ENCODE measurements at regions not wholly inside any gene's neighbourhood (a gene's known extent, or its start where the extent isn't known, plus 50 kb on each side); places are given as distances from the start of the nearest gene placed in this dataset.
A peak's percentile ranks its signal among the peaks of the same experiment; 100 is the strongest.

DNA sequence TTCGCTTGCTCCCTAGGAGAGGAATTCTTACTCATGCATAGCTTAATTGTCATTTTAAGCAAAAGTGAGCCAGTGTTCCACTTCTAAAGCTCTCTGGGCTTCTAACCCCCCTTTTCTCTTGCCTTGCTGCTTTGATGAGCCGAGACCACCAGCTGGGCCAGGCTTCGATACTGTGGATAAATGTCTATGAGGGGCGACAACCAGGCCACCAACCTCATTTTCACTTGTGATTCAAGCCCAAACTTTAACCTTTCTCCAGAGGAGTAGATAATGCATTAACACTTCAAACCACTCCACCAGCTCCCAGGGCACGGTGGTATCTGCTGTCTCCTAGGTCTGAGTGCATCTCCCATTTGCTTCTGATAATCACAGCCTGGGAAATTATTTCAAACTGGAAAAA, 205.6 kb downstream of the PSAT1 start:
- no peak for ATAC-seq (replicated peaks)
- no peak overlapping the region for H3K4me3 Mint-ChIP-seq
- H3K4me1 Mint-ChIP-seq, result no peaks in the 10 kb centered on the region
- no peaks in the 10 kb centered on the region for H3K36me3 Mint-ChIP-seq (ENCODE audit: low read depth)
- H3K9me3 Mint-ChIP-seq, result no peaks in the 10 kb centered on the region
- H3K27me3 Mint-ChIP-seq, result peaks cover 6% of the 10 kb centered on the region
- no peak overlapping the region for H3K27ac Mint-ChIP-seq

GRCh38 chr9:78505546-78505945, 208.6 kb downstream of the PSAT1 start:
- H3K27me3 Mint-ChIP-seq, result peaks cover 6% of the 10 kb centered on the region
- ATAC-seq (replicated peaks), result no peak
- H3K9me3 Mint-ChIP-seq, result no peaks in the 10 kb centered on the region
- no peak overlapping the region for H3K27ac Mint-ChIP-seq
- no peaks in the 10 kb centered on the region for H3K36me3 Mint-ChIP-seq (ENCODE audit: low read depth)
- H3K4me3 Mint-ChIP-seq, result no peak overlapping the region
- no peaks in the 10 kb centered on the region for H3K4me1 Mint-ChIP-seq

DNA sequence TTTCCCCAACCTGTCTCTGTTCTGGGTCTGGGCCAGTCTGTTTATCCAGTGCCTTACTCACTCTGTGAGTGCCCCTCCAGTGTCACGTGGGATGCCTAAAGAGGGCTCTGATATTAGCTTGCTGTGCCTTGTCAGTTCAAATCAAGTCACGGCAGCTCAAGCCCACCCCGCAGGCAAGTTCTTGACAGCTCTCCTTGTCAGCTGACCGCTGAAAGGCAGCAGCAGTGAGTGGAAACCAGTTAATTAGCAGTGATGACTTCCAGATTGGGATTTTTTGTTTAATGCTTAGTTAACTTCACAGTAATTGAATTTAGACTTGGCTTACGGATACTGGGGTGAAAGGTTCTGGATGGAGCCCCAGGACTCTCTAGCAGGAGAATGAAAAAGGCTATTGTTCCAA, 210.1 kb downstream of the PSAT1 start:
- Mint-ChIP-seq H3K27ac (no peak overlapping the region), H3K36me3 (ENCODE audit: low read depth) (no peaks in the 10 kb centered on the region), H3K9me3 (no peaks in the 10 kb centered on the region), H3K4me3 (no peak overlapping the region), H3K27me3 (peaks cover 6% of the 10 kb centered on the region), H3K4me1 (no peaks in the 10 kb centered on the region)
- ATAC-seq (replicated peaks), result no peak

DNA sequence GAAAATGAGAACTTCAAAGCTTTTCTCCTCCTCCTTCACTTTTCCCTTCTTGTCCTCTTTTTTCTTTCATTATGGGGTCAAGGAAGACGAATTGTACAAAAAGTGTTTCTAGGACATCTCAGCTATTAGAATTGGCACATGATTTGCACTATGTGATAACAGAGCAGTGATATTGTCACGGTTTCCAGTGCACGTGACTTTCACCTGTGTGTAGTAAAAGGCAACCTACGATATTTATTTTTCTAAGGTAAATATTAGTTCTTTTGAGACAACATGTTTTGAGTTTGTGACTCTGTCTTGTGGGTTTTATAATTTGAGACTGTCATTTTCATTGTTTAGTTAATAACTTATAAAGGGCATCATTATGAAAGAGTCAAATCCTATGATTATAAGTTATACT, 213.1 kb downstream of the PSAT1 start:
- no peak overlapping the region for H3K27ac Mint-ChIP-seq
- H3K27me3 Mint-ChIP-seq, result no peaks in the 10 kb centered on the region
- H3K4me3 Mint-ChIP-seq, result no peak overlapping the region
- no peaks in the 10 kb centered on the region for H3K4me1 Mint-ChIP-seq
- no peaks in the 10 kb centered on the region for H3K36me3 Mint-ChIP-seq (ENCODE audit: low read depth)
- ATAC-seq (replicated peaks), result no peak
- H3K9me3 Mint-ChIP-seq, result no peaks in the 10 kb centered on the region

DNA sequence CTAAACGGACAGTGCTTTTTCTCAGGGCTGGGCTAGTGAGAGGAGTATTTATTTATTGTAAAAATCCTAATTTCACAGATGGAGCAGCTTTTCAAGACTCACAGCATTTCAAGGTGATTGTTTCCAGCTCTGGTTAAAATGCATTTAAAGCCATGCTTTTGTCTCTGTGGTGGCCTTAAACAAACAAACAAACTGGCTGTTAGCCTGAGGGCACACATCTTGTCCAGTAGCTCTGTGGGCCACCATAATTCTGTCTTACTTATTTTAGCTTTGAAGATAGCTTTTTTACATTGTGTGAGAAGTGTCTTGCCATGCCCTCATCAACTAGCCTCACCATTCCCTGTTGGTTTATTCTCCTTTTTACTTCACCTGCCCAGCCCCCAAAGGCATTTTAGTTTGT, 218.2 kb downstream of the PSAT1 start:
- Mint-ChIP-seq H3K36me3 (ENCODE audit: low read depth) (no peaks in the 10 kb centered on the region), H3K4me3 (no peak overlapping the region), H3K9me3 (peaks cover 6% of the 10 kb centered on the region), H3K4me1 (no peaks in the 10 kb centered on the region), H3K27me3 (peaks cover 4% of the 10 kb centered on the region), H3K27ac (no peak overlapping the region)
- ATAC-seq (replicated peaks), result no peak

GRCh38 chr9:78519786-78520185, 222.9 kb downstream of the PSAT1 start:
- Mint-ChIP-seq H3K4me1 (no peaks in the 10 kb centered on the region), H3K36me3 (ENCODE audit: low read depth) (no peaks in the 10 kb centered on the region), H3K4me3 (no peak overlapping the region), H3K27me3 (peaks cover 4% of the 10 kb centered on the region), H3K27ac (no peak overlapping the region), H3K9me3 (peaks cover 22% of the 10 kb centered on the region)
- ATAC-seq (replicated peaks), result no peak

DNA sequence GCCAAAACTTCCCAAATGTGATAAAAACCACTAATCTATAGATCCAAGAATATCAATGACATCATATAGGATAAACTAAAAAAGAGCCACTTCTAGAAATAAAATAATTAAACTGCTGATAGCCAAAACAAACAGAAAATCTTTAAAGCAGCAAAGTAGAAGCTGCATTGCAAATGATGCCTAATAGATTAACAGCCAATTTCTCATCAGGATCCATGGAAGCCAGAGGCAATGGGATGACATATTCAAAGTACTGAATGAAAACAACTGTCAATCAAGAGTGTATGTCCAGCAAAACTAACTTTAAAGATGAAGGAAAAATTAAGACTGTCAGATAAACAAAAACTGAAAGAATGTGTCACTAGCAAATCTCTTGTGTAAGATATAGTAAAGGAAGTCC, 224.8 kb downstream of the PSAT1 start:
- no peaks in the 10 kb centered on the region for H3K4me1 Mint-ChIP-seq
- no peak for ATAC-seq (replicated peaks)
- H3K4me3 Mint-ChIP-seq, result no peak overlapping the region
- H3K27me3 Mint-ChIP-seq, result peaks cover 4% of the 10 kb centered on the region
- H3K36me3 Mint-ChIP-seq (ENCODE audit: low read depth), result no peaks in the 10 kb centered on the region
- peaks cover 22% of the 10 kb centered on the region for H3K9me3 Mint-ChIP-seq
- no peak overlapping the region for H3K27ac Mint-ChIP-seq

- no peak for ATAC-seq (replicated peaks)
- H3K9me3 Mint-ChIP-seq, result peaks cover 7% of the 10 kb centered on the region
- H3K4me1 Mint-ChIP-seq, result no peaks in the 10 kb centered on the region
- no peak overlapping the region for H3K4me3 Mint-ChIP-seq
- no peaks in the 10 kb centered on the region for H3K27me3 Mint-ChIP-seq
- H3K36me3 Mint-ChIP-seq (ENCODE audit: low read depth), result no peaks in the 10 kb centered on the region
- no peak overlapping the region for H3K27ac Mint-ChIP-seq
These were observed 229.1 kb downstream of the PSAT1 start for GRCh38 chr9:78525986-78526560.

DNA sequence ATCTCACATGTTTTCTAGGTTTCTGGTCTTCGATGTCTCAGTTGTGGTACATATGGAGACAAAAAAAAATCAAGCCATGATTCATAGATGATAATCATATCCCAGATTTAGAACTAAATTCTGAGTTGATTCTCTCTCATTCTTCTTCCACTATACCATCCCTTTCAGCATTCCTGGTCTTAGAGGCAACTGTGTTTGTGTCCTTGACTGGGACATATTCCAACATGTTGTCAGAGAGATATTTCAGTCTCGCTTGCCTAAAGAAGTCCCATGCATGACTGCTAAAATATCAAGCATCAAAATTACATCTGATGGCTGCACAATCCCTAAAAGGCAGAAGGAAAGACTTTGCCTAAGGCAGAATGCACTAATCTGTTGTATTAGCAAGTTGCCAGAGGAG, 236.6 kb downstream of the PSAT1 start:
- Mint-ChIP-seq H3K36me3 (ENCODE audit: low read depth) (no peaks in the 10 kb centered on the region), H3K9me3 (no peaks in the 10 kb centered on the region), H3K4me1 (no peaks in the 10 kb centered on the region), H3K27ac (no peak overlapping the region), H3K27me3 (no peaks in the 10 kb centered on the region), H3K4me3 (no peak overlapping the region)
- ATAC-seq (replicated peaks), result no peak

DNA sequence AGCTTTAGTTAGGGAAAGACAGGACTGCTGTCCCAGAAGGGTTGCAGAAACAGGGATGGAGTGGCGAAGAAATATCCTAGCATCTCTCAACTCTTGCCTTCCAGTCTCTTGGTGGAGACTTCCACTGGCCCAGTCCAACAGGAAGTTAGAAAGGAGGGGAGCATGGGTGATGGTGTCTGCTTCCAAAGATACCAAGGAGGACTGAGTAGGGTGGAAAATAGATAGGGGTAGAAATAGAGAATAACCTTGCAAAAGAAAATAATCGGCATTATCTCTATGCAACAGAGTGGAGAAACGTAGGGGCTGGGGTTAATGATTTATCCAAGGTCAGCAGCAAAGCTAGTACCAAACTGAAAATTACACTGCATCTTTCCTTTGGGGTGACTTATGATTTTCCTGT, 242.3 kb downstream of the PSAT1 start:
- H3K4me1 Mint-ChIP-seq, result no peaks in the 10 kb centered on the region
- no peaks in the 10 kb centered on the region for H3K36me3 Mint-ChIP-seq (ENCODE audit: low read depth)
- no peak overlapping the region for H3K27ac Mint-ChIP-seq
- no peaks in the 10 kb centered on the region for H3K9me3 Mint-ChIP-seq
- no peak overlapping the region for H3K4me3 Mint-ChIP-seq
- no peak for ATAC-seq (replicated peaks)
- no peaks in the 10 kb centered on the region for H3K27me3 Mint-ChIP-seq

- H3K27ac Mint-ChIP-seq, result no peak overlapping the region
- H3K9me3 Mint-ChIP-seq, result no peaks in the 10 kb centered on the region
- no peaks in the 10 kb centered on the region for H3K27me3 Mint-ChIP-seq
- no peaks in the 10 kb centered on the region for H3K4me1 Mint-ChIP-seq
- no peak overlapping the region for H3K4me3 Mint-ChIP-seq
- no peaks in the 10 kb centered on the region for H3K36me3 Mint-ChIP-seq (ENCODE audit: low read depth)
- no peak for ATAC-seq (replicated peaks)
These were observed 243.0 kb downstream of the PSAT1 start for GRCh38 chr9:78539904-78540303.

DNA sequence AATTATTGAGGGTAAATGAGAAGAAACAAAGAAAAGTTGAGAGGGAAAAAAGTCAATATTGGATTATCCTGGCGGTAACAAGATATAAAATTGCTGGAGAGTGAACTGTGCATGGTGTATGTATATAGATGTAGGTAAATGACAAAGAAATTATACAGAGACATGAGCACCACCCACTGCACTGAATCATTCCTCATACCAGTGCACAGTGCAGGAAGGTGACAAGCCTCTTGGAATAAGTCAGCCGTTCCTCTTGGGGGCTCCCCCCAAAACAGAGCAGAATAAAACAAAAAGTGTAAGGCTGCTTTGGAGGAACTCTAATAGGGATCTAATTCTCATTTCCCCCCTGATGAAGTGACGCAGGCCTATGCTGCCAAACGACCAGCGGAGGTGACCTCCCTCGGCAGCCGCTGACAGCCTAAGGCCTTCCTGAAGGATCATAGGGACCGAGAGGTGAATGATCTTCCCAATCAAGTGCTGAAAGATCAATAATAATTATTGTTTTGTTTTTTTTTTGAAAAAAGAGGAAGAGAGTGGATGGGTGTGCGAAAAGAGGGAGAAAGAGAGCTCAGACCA, 245.0 kb downstream of the PSAT1 start:
- H3K4me1 Mint-ChIP-seq, result no peaks in the 10 kb centered on the region
- peak; percentile 19 for ATAC-seq (replicated peaks)
- H3K27me3 Mint-ChIP-seq, result no peaks in the 10 kb centered on the region
- H3K9me3 Mint-ChIP-seq, result no peaks in the 10 kb centered on the region
- H3K27ac Mint-ChIP-seq, result no peak overlapping the region
- H3K36me3 Mint-ChIP-seq (ENCODE audit: low read depth), result no peaks in the 10 kb centered on the region
- no peak overlapping the region for H3K4me3 Mint-ChIP-seq

- Mint-ChIP-seq H3K4me1 (no peaks in the 10 kb centered on the region), H3K36me3 (ENCODE audit: low read depth) (no peaks in the 10 kb centered on the region), H3K27ac (no peak overlapping the region), H3K9me3 (no peaks in the 10 kb centered on the region), H3K4me3 (no peak overlapping the region), H3K27me3 (no peaks in the 10 kb centered on the region)
- ATAC-seq (replicated peaks), result no peak
These were observed 245.7 kb downstream of the PSAT1 start for GRCh38 chr9:78542491-78543181.

GRCh38 chr9:78543353-78543752, 246.4 kb downstream of the PSAT1 start:
- H3K36me3 Mint-ChIP-seq (ENCODE audit: low read depth), result no peaks in the 10 kb centered on the region
- ATAC-seq (replicated peaks), result no peak
- H3K4me3 Mint-ChIP-seq, result no peak overlapping the region
- H3K27ac Mint-ChIP-seq, result no peak overlapping the region
- H3K27me3 Mint-ChIP-seq, result no peaks in the 10 kb centered on the region
- no peaks in the 10 kb centered on the region for H3K4me1 Mint-ChIP-seq
- no peaks in the 10 kb centered on the region for H3K9me3 Mint-ChIP-seq

DNA sequence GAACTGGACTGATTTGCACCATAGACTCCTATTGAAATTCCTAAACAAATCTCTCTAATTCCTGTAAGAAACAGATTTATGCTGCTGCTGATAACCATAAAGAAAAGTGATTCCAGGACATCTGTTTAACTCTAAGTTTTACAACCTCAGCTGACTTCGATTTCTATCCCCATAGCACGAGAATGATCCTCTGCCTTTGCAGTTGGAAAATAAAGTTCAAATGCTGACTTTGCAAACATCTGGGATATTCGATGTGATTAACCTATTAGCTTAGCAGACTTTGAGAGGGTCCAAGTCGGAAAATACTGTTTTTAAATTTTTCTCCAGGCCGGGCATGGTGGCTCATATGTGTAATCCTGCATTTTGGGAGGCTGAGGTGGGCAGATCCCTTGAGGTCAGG, 247.3 kb downstream of the PSAT1 start:
- no peak overlapping the region for H3K4me3 Mint-ChIP-seq
- no peak for ATAC-seq (replicated peaks)
- no peak overlapping the region for H3K27ac Mint-ChIP-seq
- no peaks in the 10 kb centered on the region for H3K36me3 Mint-ChIP-seq (ENCODE audit: low read depth)
- no peaks in the 10 kb centered on the region for H3K9me3 Mint-ChIP-seq
- no peaks in the 10 kb centered on the region for H3K4me1 Mint-ChIP-seq
- no peaks in the 10 kb centered on the region for H3K27me3 Mint-ChIP-seq
